IgD-negative memory B cell (primary cell): ENCODE measurements at regions not wholly inside any gene's neighbourhood (a gene's known extent, or its start where the extent isn't known, plus 50 kb on each side); places are given as distances from the start of the nearest gene placed in this dataset.
"Not testable (repeated sequence)": the region's sequence is repeated elsewhere in the genome, so short reads cannot be mapped to it uniquely, and the experiment has no call there.

Source experiments
- H3K27ac Mint-ChIP-seq, 3 donors: one replicate each; pipeline ENCODE4 v1.8.0; 2020 to 2022; ENCODE audit warnings: mild to moderate bottlenecking in 3 of 3, mixed read lengths in 3 of 3, moderate library complexity in 1 of 3
- H3K27me3 Mint-ChIP-seq: one replicate; pipeline ENCODE4 v1.8.0; 2021; ENCODE audit warnings: mixed read lengths
- H3K36me3 Mint-ChIP-seq: one replicate; pipeline ENCODE4 v1.8.0; 2020; ENCODE audit warnings: mild to moderate bottlenecking, mixed read lengths
- H3K4me1 Mint-ChIP-seq, 3 donors: one replicate each; pipeline ENCODE4 v1.8.0; 2020 to 2022; ENCODE audit warnings: mixed read lengths in 3 of 3, mild to moderate bottlenecking in 1 of 3
- H3K4me3 Mint-ChIP-seq, 4 donors: one replicate each; pipeline ENCODE4 v1.8.0; 2020 to 2022; ENCODE audit warnings: mild to moderate bottlenecking in 4 of 4, mixed read lengths in 4 of 4, moderate library complexity in 3 of 4
- H3K9me3 Mint-ChIP-seq, 3 donors: one replicate each; pipeline ENCODE4 v1.8.0; 2020 to 2021; ENCODE audit warnings: mixed read lengths in 3 of 3, mild to moderate bottlenecking in 1 of 3

DNA sequence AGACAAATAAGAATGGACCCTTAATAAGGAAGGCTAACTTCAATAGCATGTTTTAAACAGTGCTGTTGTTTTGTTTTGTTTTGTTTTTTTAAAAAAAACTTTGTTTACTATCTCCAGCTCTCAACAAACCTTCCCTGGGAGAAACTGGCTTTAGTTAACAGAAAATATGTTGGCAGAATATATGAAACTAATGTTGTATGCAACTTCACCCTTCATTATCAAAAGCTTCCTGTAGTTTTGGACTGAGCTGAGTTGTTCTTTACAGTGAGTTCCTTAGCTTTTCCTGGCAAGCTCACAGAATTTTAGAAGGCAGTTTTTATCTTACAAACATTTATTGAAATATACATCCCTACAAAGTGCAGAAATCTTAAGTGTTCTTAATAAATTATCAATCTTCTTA is 2480.7 kb upstream of the PCDH20 start:
- no peaks in the 10 kb centered on the region for H3K4me1 Mint-ChIP-seq
- H3K9me3 Mint-ChIP-seq, result peaks cover 0 to 2% (median 2%) of the 10 kb centered on the region in 3 donors
- no peaks in the 10 kb centered on the region for H3K36me3 Mint-ChIP-seq
- no peak overlapping the region for H3K27ac Mint-ChIP-seq
- H3K27me3 Mint-ChIP-seq, result no peaks in the 10 kb centered on the region
- no peak overlapping the region for H3K4me3 Mint-ChIP-seq

DNA sequence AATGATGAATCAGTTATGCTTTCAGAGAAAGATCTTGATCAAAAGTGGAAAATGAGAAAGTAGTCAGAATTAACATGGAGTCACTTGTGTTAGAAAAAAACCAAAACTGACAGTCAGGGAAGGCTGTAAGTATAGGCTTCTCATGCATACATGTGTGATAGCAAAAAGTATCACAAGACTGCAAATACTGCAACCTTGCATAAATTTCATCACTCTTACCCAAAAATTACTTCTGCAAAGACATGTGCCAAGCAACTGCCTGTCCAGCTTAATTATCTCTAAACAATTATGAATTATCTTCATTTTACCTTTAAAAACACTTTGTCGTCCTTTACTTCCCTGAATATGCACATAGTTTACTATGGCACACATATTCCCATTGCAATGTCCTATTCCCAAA is 2466.4 kb upstream of the PCDH20 start:
- H3K27me3 Mint-ChIP-seq, result no peaks in the 10 kb centered on the region
- no peaks in the 10 kb centered on the region for H3K36me3 Mint-ChIP-seq
- H3K9me3 Mint-ChIP-seq, result peaks cover 2 to 11% (median 4%) of the 10 kb centered on the region in 3 donors
- no peaks in the 10 kb centered on the region for H3K4me1 Mint-ChIP-seq
- no peak overlapping the region for H3K4me3 Mint-ChIP-seq
- no peak overlapping the region for H3K27ac Mint-ChIP-seq

DNA sequence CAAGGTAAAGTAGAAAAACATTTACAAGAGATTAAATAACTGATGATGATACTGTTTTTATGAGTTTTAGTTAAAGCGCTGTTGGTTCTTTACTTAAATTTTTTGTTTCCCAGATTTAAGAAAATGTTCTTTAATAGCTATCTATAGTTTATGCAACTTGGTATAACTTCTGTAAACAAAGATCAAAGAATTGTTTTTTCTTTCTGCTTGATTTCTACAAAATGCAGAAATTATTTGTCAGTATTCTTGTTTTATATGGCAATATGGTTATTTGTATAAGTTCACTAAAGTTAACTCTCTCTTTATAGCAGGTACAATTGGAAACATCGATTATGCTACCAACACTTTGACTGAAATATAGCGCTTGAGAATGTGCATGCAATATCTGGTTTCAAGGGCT is 2465.1 kb upstream of the PCDH20 start:
- H3K4me1 Mint-ChIP-seq, result no peaks in the 10 kb centered on the region
- peaks cover 2 to 11% (median 4%) of the 10 kb centered on the region in 3 donors for H3K9me3 Mint-ChIP-seq
- H3K36me3 Mint-ChIP-seq, result no peaks in the 10 kb centered on the region
- H3K27ac Mint-ChIP-seq, result no peak overlapping the region
- H3K27me3 Mint-ChIP-seq, result no peaks in the 10 kb centered on the region
- no peak overlapping the region for H3K4me3 Mint-ChIP-seq

DNA sequence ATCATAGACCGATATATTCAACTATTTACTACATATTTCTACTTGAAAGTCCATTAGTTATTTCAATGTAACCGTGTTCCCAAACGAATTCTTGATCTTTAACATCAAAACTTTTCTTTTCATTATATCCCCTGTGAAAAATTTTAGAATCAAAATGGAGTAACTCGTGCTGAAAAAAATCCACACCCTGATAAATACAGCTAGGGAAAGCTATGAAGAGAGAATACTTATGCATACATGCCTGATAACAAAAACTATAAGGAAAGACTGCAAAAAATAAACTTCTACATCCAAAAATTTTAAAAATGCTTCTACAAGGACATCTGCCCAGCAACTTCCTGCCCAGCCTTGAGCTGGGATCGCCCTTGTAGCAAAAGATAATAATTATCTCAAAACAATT is 2458.3 kb upstream of the PCDH20 start:
- Mint-ChIP-seq H3K4me1 (no peaks in the 10 kb centered on the region), H3K36me3 (no peaks in the 10 kb centered on the region), H3K27ac (no peak overlapping the region), H3K9me3 (peaks cover 0 to 8% (median 2%) of the 10 kb centered on the region in 3 donors), H3K27me3 (no peaks in the 10 kb centered on the region), H3K4me3 (no peak overlapping the region)

DNA sequence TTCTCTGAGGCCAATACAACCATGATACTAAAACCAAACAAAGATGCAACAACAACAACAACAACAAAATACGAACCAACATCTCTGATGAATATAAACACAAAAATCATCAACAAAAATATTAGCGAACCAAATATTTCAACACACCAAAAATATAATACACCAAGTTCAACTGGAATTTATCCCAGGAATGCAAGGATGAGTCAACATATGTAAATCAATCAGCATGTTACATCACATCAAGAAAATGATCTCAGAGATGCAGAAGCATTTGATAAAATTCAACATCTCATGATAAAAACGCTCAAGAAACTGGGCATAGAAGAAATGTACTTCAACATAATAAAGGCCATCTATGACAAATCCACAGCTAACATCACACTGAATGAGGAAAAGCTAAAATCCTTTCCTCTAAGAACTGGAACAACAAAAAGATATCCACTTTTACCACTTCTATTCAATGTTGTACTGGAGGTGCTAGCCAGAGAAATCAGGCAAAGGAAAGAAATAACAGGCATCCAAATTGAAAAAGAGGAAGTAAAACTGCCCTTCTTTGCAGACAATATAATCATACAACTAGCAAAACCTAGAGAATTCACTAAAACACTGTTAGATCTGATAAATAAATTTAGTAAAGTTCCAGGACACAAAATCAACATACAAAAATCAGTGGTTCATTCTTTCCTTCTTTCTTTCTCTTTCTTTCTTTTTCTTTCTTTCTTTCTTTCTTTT is 2448.7 kb upstream of the PCDH20 start:
- Mint-ChIP-seq H3K27me3 (no peaks in the 10 kb centered on the region), H3K4me1 (no peaks in the 10 kb centered on the region), H3K27ac (no peak overlapping the region), H3K4me3 (no peak overlapping the region), H3K36me3 (peaks cover 3% of the 10 kb centered on the region), H3K9me3 (peaks cover 2 to 13% (median 3%) of the 10 kb centered on the region in 3 donors)

DNA sequence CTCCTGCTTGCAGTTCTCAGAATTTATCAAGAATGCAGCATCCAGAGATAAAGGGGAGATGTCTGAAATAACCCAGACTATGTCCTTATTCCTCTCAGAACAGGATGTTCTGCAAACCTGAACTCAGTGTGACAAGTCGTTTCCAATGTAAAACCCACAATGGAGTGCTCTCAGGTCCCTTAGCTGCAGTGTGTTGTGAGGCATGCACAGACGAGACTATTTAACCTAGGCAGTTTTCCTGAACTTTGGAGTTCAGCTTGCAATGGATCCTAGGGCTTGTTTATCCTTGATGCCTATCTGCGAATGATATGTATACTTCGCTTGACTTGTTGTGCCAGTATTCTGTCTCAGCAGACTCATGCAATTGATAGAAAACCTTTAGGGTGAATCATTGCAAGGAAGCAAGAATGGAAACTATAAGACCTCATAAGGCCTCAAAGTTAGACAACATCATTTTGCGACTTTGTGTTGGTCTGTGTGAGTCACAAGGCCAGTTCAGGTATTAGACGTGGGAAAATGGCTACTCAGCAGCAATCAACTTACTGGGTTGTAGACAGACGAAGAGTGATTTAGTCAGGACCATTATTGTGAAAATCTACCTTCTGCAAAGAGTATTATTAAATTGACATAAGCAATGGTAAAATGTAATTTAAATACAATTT is 2439.9 kb upstream of the PCDH20 start:
- Mint-ChIP-seq H3K27me3 (no peaks in the 10 kb centered on the region), H3K4me3 (no peak overlapping the region), H3K4me1 (no peaks in the 10 kb centered on the region), H3K36me3 (peaks cover 1% of the 10 kb centered on the region), H3K27ac (no peak overlapping the region), H3K9me3 (no peaks in the 10 kb centered on the region)

DNA sequence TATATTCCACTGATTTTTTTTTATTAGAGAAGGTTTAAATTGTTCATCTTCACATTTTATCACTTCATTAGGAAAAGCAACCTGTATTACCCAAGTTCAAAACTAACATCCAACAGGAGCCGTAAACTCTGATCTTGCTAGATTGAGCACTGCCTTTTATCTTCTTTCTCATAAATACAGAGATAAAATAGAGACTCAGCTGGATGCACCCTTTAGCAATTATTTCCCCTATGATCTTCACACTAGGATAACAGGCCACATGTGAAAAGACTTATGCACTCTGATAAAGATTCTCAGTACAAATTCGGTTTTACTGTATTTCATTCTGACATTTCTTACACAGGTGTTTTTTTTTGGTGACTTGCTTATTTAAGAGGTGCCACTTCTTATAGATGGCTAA is 2438.2 kb upstream of the PCDH20 start:
- Mint-ChIP-seq H3K27me3 (no peaks in the 10 kb centered on the region), H3K27ac (no peak overlapping the region), H3K36me3 (peaks cover 1% of the 10 kb centered on the region), H3K4me3 (no peak overlapping the region), H3K4me1 (no peaks in the 10 kb centered on the region), H3K9me3 (no peaks in the 10 kb centered on the region)

DNA sequence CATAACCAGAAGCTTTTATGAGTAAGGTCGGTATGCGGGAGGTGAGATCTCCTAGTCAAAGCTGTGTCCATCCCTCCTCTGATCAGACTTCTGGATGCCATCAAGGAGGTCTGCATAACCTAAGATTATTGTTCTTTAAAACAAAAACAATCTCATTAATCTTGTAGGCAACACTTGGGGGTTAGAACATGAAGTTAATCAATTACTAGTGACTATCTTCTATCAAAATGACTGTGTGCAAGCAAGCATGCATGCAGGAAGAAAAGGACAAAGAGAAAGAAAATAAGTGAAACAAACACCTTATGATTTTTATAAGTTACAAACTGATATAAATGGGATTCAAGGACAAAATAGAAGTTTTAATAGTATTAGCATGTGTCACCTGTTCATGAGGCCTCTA is 2435.9 kb upstream of the PCDH20 start:
- Mint-ChIP-seq H3K4me3 (no peak overlapping the region), H3K4me1 (no peaks in the 10 kb centered on the region), H3K9me3 (peaks cover 0 to 3% (median 0%) of the 10 kb centered on the region in 3 donors), H3K36me3 (no peaks in the 10 kb centered on the region), H3K27ac (no peak overlapping the region), H3K27me3 (no peaks in the 10 kb centered on the region)

DNA sequence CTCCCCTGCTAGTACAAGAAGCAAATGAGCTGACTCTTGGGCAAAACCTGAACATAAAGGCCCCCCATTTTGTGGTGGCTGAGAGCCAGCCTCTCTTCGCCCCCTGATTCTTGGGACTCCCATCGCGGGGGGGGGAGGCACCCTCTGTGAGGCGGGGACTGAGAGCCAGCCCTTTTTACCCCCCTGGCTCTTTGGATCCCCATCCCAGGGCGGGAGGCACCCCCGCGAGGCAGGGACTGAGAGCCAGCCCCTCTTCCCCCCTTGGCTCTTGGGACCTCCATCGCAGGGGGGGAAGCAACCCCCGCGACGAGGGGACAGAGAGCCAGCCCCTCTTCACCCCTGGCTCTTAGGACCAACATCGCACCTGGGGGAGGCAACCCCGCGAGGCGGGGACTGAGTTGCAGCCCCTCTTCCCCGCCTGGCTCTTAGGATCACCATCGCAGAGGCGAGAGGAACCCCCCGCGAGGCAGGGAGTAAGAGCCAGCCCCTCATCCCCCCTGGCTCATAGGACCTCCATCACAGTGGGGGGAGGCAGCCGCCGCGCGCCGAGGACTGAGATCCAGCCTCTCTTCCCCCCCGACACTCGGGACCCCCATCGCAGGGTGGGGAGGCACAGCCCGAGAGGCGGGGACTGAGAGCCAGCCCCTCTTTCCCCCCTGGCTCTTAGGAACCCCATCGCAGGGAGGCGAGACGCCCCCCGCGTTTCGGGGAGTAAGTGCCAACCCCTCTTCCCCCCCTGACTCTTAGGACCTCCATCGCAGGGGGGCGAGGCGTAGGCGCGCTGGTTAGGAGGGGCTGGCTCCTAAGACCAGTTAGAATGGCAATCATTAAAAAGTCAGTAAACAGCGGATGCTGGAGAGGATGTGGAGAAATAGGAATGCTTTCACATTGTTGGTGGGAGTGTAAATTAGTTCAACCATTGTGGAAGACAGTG is 2428.4 kb upstream of the PCDH20 start:
- Mint-ChIP-seq H3K9me3 (peaks cover 0 to 5% (median 0%) of the 10 kb centered on the region in 3 donors), H3K4me3 (no peak overlapping the region), H3K36me3 (no peaks in the 10 kb centered on the region)

DNA sequence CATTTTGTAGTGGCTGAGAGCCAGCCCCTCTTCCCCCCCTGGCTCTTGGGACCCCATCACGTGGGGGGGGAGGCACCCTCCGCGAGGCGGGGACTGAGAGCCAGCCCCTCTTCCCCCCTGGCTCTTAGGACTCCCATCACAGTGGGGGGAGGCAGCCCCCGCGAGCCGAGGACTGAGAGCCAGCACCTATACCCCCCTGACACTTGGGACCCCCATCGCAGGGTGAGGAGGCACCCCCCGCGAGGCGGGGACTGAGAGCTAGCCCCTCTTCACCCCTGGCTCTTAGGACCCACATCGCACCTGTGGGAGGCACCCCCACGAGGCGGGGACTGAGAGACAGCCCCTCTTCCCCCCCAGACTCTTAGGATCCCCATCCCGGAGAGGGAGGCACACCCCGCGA is 2426.5 kb upstream of the PCDH20 start:
- H3K27me3 Mint-ChIP-seq, result no peaks in the 10 kb centered on the region
- H3K4me3 Mint-ChIP-seq, result no peak overlapping the region
- H3K27ac Mint-ChIP-seq, result no peak overlapping the region

More for the DNA sequence above, 2428.4 kb upstream of the PCDH20 start:
- H3K4me1 Mint-ChIP-seq, result no peaks in the 10 kb centered on the region
- H3K27ac Mint-ChIP-seq, result no peak overlapping the region
- H3K27me3 Mint-ChIP-seq, result no peaks in the 10 kb centered on the region

DNA sequence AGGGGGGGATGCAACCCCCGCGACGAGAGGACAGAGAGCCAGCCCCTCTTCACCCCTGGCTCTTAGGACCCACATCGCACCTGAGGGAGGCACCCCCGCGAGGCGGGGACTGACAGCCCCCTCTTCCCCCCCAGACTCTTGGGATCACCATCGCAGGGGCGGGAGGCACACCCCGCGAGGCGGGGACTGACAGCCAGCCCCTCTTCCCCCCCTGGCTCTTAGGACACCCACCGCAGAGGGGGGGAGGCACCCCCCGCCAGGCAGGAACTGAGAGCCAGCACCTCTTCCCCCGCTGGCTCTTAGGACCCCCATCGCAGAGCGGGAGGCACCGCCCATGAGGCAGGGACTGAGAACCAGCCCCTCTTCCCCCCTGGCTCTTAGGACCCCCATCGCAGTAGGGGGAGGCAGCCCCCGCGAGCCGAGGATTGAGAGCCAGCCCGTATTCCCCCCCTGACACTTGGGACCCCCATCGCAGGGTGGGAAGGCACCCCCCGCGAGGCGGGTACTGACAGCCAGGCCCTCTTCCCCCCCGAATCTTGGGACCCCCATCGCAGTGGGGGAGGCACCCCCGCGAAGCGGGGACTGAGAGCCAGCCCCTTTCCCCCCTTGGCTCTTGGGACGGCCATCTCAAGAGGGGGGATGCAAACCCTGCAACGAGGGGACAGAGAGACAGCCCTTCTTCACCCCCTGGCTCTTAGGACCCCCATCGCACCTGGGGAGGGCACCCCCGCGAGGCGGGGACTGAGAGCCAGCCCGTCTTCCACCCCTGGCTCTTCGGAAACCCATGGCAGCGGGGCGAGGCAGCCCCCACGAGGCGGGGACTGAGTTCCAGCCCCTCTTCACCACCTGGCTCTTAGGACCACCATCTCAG is 2425.1 kb upstream of the PCDH20 start:
- H3K27ac Mint-ChIP-seq, result no peak overlapping the region
- no peaks in the 10 kb centered on the region for H3K4me1 Mint-ChIP-seq
- peaks cover 0 to 2% (median 2%) of the 10 kb centered on the region in 3 donors for H3K9me3 Mint-ChIP-seq
- no peaks in the 10 kb centered on the region for H3K36me3 Mint-ChIP-seq
- no peak overlapping the region for H3K4me3 Mint-ChIP-seq
- H3K27me3 Mint-ChIP-seq, result no peaks in the 10 kb centered on the region

More for the DNA sequence above, 2426.5 kb upstream of the PCDH20 start:
- Mint-ChIP-seq H3K36me3 (no peaks in the 10 kb centered on the region), H3K9me3 (peaks cover 0 to 7% (median 0%) of the 10 kb centered on the region in 3 donors), H3K4me1 (no peaks in the 10 kb centered on the region)

DNA sequence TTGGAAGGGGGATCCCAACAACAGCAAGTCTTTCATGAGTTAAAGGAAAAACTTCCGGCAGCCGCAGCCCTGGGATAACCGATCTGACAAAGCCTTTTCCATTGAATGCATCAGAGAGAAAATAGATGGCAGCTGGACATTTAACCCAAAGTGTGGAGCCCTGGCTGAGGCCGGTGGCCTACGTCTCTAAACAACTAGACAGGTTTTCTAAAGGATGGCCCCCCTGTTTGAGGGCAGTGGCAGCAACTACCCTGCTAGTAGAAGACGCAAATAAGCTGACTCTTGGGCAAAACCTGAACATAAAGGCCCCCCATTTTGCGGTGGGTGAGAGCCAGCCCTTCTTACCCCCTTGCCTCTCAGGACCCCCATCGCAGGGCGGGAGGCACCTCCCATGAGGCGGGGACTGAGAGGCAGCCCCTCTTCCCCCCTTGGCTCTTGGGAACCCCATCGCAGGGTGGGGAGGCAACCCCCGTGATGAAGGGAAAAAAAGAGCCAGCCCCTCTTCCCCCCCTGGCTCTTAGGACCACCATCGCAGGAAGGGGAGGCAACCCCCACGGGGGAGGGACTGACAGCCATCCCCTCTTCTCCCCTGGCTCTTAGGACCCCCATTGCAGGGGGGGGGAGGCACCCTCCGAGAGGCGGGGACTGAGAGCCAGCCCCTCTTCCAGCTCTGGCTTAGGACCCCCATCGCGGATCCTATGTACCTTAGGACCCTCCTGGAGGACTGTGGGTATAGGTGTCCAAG is 2422.9 kb upstream of the PCDH20 start:
- H3K4me3 Mint-ChIP-seq, result no peak overlapping the region

DNA sequence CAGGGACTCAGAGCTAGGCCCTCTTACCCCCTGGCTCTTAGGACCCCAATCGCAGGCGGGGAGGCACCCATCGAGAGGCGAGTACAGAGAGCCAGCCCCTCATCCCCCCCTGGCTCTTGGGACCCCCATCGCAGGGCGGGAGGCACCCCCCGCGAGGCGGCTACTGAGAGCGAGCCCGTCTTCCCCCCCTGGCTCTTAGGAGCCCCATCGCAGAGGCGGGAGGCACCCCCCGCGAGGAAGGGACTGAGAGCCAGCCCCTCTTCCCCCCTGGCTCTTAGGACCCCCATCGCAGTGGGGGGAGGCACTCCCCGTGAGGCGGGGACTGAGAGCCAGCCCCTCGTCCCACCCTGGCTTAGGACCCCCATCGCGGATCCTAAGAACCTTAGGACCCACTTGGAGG is 2422.1 kb upstream of the PCDH20 start:
- H3K4me3 Mint-ChIP-seq, H3K27ac Mint-ChIP-seq, H3K27me3 Mint-ChIP-seq, H3K9me3 Mint-ChIP-seq, H3K36me3 Mint-ChIP-seq, H3K4me1 Mint-ChIP-seq: not testable (repeated sequence)

More for the DNA sequence above, 2422.9 kb upstream of the PCDH20 start:
- H3K27me3 Mint-ChIP-seq, result no peaks in the 10 kb centered on the region
- no peaks in the 10 kb centered on the region for H3K4me1 Mint-ChIP-seq
- H3K9me3 Mint-ChIP-seq, result peaks cover 0 to 2% (median 2%) of the 10 kb centered on the region in 3 donors
- H3K27ac Mint-ChIP-seq, result no peak overlapping the region
- H3K36me3 Mint-ChIP-seq, result no peaks in the 10 kb centered on the region

DNA sequence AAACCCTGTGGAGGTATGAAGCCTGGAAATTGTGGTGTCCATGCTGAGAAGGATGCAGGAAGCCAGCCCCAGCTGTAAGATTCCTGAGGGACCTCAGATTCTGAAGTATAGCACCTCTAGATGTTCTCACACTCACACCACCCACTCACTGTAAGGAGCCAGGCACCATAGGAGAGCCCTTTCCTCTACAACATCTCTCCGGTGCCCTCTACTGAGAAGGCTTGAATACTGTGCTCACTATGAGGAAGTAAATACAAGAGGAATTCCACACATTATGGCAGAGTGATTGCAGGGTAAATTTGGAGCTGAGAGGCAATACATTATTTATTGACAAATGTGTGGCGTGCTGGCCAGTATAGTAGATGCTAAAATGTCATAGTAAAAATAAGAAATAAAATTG is 2414.0 kb upstream of the PCDH20 start:
- H3K36me3 Mint-ChIP-seq, H3K4me3 Mint-ChIP-seq, H3K27ac Mint-ChIP-seq, H3K27me3 Mint-ChIP-seq, H3K4me1 Mint-ChIP-seq, H3K9me3 Mint-ChIP-seq: not testable (repeated sequence)
